ENCODE measurements at regions not wholly inside any gene's neighbourhood (a gene's known extent, or its start where the extent isn't known, plus 50 kb on each side); places are given as distances from the start of the nearest gene placed in this dataset.

DNA sequence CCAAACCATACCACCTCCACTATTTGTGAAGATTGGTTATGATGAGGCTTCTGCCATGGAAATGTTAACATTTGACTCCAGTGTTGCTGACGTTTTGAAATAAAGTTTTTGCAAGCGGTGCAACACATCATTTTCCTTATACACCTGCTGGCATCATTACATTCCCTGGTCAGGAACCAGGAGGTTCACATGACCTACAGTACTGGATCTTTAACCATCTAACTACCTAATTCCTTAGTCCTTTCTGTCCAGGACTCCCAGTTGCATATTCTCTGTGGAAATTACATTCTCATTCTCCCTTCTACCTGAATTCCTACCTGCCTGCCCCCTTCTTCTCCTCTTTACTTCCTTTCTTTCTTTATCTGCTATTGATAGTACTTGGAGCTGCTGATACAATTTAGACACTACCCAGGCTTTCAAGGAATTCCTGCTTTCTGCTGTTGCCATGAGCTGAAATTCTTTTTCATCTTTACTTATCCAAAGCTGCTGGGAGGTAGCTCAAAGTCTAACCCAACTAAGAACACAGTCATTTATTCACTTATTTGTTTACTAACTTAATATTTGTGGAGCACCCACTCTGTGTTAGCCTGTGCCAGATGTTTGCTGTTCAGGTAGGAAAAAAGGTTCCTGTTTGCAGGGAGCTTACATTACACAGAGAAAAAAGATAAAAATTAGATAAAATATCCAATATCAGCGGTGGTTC lies 144.2 kb downstream of the EDEM1 start:
- no peak for TF ChIP-seq POLR2AphosphoS5 (IDR thresholded peaks at IDR 0.05)
- no peak for TF ChIP-seq EP300 (IDR thresholded peaks at IDR 0.05)
- no peak for TF ChIP-seq POLR2A (IDR thresholded peaks at IDR 0.05)
- TF ChIP-seq, protein P1, sequence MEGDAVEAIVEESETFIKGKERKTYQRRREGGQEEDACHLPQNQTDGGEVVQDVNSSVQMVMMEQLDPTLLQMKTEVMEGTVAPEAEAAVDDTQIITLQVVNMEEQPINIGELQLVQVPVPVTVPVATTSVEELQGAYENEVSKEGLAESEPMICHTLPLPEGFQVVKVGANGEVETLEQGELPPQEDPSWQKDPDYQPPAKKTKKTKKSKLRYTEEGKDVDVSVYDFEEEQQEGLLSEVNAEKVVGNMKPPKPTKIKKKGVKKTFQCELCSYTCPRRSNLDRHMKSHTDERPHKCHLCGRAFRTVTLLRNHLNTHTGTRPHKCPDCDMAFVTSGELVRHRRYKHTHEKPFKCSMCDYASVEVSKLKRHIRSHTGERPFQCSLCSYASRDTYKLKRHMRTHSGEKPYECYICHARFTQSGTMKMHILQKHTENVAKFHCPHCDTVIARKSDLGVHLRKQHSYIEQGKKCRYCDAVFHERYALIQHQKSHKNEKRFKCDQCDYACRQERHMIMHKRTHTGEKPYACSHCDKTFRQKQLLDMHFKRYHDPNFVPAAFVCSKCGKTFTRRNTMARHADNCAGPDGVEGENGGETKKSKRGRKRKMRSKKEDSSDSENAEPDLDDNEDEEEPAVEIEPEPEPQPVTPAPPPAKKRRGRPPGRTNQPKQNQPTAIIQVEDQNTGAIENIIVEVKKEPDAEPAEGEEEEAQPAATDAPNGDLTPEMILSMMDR (IDR thresholded peaks at IDR 0.05): no peak
- intact Hi-C loops (cut with DNase I; ENCODE audit: low total_unique reads): no loop called here
- 21 to 58% (median 42%) methylated on average over 3 of the region's 3 CpGs for WGBS, 5 donors

GRCh38 chr3:5332270-5332956 lies 144.9 kb downstream of the EDEM1 start:
- intact Hi-C loops (cut with DNase I; ENCODE audit: low total_unique reads): no loop called here
- no peak overlapping the region for H3K27ac ChIP-seq
- peak in 1 of 2 donors; percentile 27 for DNase-seq
- H3K4me1 ChIP-seq: peaks cover 0 to 17% (median 15%) of the 10 kb centered on the region in 4 donors
- no peaks in the 10 kb centered on the region for H3K36me3 ChIP-seq
- WGBS, 5 donors: 29 to 37% (median 33%) methylated on average over 3 of the region's 3 CpGs
- H3K9me3 ChIP-seq: no peaks in the 10 kb centered on the region
- no peak overlapping the region for H3K4me3 ChIP-seq
- H3K27me3 ChIP-seq: no peaks in the 10 kb centered on the region
- TF ChIP-seq POLR2AphosphoS5 (IDR thresholded peaks at IDR 0.05): no peak
- TF ChIP-seq, protein P1 (IDR thresholded peaks at IDR 0.05): no peak
- no peak for TF ChIP-seq POLR2A (IDR thresholded peaks at IDR 0.05)
- TF ChIP-seq EP300 (IDR thresholded peaks at IDR 0.05): no peak

More for the DNA sequence above, 144.2 kb downstream of the EDEM1 start:
- Histone ChIP-seq H3K36me3 (no peaks in the 10 kb centered on the region), H3K4me3 (no peak overlapping the region), H3K9me3 (no peaks in the 10 kb centered on the region), H3K27me3 (no peaks in the 10 kb centered on the region), H3K27ac (peak overlapping the region in 1 of 5 donors; percentile 3), H3K4me1 (peaks cover 0 to 17% (median 15%) of the 10 kb centered on the region in 4 donors)
- peak in 1 of 2 donors; percentile 17 for DNase-seq

- 65 to 82% (median 81%) methylated on average over 7 to 8 of the region's 8 CpGs for whole genome bisulfite sequencing, 5 donors
- intact Hi-C loops (cut with DNase I; ENCODE audit: low total_unique reads): no loop called here
- TF ChIP-seq POLR2A (IDR thresholded peaks at IDR 0.05) (no peak), EP300 (IDR thresholded peaks at IDR 0.05) (no peak), POLR2AphosphoS5 (IDR thresholded peaks at IDR 0.05) (no peak)
- TF ChIP-seq, protein P1 (IDR thresholded peaks at IDR 0.05): no peak
- H3K4me3 ChIP-seq: no peak overlapping the region
- no peaks in the 10 kb centered on the region for H3K4me1 ChIP-seq
- no peak overlapping the region for H3K27ac ChIP-seq
- H3K27me3 ChIP-seq: no peaks in the 10 kb centered on the region
- no peaks in the 10 kb centered on the region for H3K9me3 ChIP-seq
- no peak for DNase-seq
- H3K36me3 ChIP-seq: no peaks in the 10 kb centered on the region
Observed at GRCh38 chr3:5339967-5340535, 152.5 kb downstream of the EDEM1 start.

DNA sequence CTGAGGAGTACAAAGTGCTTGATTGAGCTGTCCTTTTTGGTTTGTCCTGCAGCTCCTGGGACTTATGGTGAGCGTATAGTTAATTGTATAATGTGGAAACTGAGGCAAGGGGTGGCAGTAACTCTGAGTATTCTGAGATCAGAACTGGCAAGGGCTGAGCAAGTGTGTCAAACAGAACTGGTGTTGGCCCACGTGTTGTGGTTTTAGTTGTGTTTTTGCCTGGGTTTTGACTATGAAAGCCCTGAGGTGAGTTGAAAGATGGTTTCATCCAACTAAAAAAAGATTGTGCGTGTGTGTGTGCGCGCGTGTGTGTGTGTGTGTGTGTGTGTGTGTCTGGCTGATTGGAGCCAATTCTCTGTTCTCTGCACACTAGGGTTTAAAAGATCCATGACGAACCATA lies 154.1 kb downstream of the EDEM1 start:
- no peaks in the 10 kb centered on the region for H3K4me1 ChIP-seq
- H3K9me3 ChIP-seq: no peaks in the 10 kb centered on the region
- TF ChIP-seq POLR2A (IDR thresholded peaks at IDR 0.05): no peak
- no peak for TF ChIP-seq EP300 (IDR thresholded peaks at IDR 0.05)
- TF ChIP-seq, protein P1 (IDR thresholded peaks at IDR 0.05): no peak
- no peak for DNase-seq
- WGBS, 5 donors: 48 to 91% (median 73%) methylated on average over 7 of the region's 7 CpGs
- H3K27ac ChIP-seq: no peak overlapping the region
- intact Hi-C loops (cut with DNase I; ENCODE audit: low total_unique reads): no loop called here
- H3K4me3 ChIP-seq: no peak overlapping the region
- H3K27me3 ChIP-seq: no peaks in the 10 kb centered on the region
- H3K36me3 ChIP-seq: no peaks in the 10 kb centered on the region

All from stomach (tissue), 8 donors.